DND-41 (cell line): ENCODE measurements at regions not wholly inside any gene's neighbourhood (a gene's known extent, or its start where the extent isn't known, plus 50 kb on each side); places are given as distances from the start of the nearest gene placed in this dataset.
"Not testable (repeated sequence)": the region's sequence is repeated elsewhere in the genome, so short reads cannot be mapped to it uniquely, and the experiment has no call there.

Source experiments
- CTCF ChIP-seq: IDR thresholded peaks from 2 replicates; pipeline ENCODE4 v1.5.1; 2012; ENCODE audit warnings: borderline replicate concordance, low read length, moderate library complexity, mild to moderate bottlenecking; ENCODE audit not compliant: poor library complexity, severe bottlenecking; ENCODE audit errors: extremely low read depth
- EZH2 ChIP-seq: IDR thresholded peaks from 3 replicates; pipeline ENCODE4 v1.6.1; 2012; ENCODE audit warnings: borderline replicate concordance, low read depth, mild to moderate bottlenecking, moderate library complexity, low read length, inconsistent platforms; ENCODE audit not compliant: severe bottlenecking

GRCh38 chrX:13946223-13946622, 83.5 kb downstream of the GEMIN8 start:
- TF ChIP-seq CTCF, EZH2: not testable (repeated sequence)
